Activated naive CD8-positive, alpha-beta T cell (primary cell): ENCODE measurements at regions not wholly inside any gene's neighbourhood (a gene's known extent, or its start where the extent isn't known, plus 50 kb on each side); places are given as distances from the start of the nearest gene placed in this dataset.
"Not testable (repeated sequence)": the region's sequence is repeated elsewhere in the genome, so short reads cannot be mapped to it uniquely, and the experiment has no call there.

ENCODE experiments used
- H3K27ac Mint-ChIP-seq: one replicate; pipeline ENCODE4 v1.8.0; 2021; ENCODE audit warnings: mixed read lengths
- H3K27me3 Mint-ChIP-seq: one replicate; pipeline ENCODE4 v1.8.0; 2021; ENCODE audit warnings: mixed read lengths
- H3K36me3 Mint-ChIP-seq: one replicate; pipeline ENCODE4 v1.8.0; 2021; ENCODE audit warnings: mixed read lengths
- H3K4me1 Mint-ChIP-seq: one replicate; pipeline ENCODE4 v1.8.0; 2021; ENCODE audit warnings: low read depth, mixed read lengths
- H3K4me3 Mint-ChIP-seq: one replicate; pipeline ENCODE4 v1.8.0; 2021; ENCODE audit warnings: mild to moderate bottlenecking, mixed read lengths
- H3K9me3 Mint-ChIP-seq: one replicate; pipeline ENCODE4 v1.8.0; 2021; ENCODE audit warnings: low read depth, mixed read lengths

DNA sequence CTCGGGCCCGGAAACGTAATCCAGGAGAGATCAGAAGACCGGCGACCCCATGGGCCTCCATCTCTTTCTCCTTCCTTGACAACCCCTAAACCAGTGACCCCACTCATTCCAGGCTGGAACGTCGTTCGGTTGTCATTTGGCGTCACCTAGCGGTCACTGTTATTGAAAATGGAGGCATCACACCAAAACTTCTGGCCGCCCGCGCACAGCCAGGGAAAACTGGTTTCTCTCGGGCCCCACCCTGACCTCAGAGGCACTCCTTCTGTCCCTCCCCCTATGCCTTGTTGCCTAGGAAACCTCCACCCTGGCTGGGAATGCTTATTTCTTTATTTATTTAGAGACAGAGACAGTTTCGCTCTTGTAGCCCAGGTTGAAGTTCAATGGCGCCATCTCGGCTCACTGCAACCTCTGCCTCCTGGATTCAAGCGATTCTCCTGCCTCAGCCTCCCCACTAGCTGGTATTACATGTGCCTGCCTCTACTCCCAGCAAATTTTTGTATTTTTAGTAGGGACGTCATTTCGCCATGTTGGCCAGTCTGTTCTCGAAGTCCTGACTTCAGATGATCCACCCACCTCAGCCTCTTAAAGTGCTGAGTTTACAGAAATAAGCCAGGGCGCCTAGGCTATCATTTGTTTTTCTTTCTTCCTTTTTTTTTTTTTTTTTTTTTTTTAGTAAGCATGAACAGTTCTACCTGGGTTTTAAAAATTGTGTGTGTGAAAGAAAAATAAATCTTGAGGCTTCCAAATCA lies 2144.1 kb upstream of the TPTE start:
- not testable (repeated sequence) for H3K4me3 Mint-ChIP-seq, H3K27me3 Mint-ChIP-seq, H3K9me3 Mint-ChIP-seq, H3K27ac Mint-ChIP-seq, H3K4me1 Mint-ChIP-seq, H3K36me3 Mint-ChIP-seq

DNA sequence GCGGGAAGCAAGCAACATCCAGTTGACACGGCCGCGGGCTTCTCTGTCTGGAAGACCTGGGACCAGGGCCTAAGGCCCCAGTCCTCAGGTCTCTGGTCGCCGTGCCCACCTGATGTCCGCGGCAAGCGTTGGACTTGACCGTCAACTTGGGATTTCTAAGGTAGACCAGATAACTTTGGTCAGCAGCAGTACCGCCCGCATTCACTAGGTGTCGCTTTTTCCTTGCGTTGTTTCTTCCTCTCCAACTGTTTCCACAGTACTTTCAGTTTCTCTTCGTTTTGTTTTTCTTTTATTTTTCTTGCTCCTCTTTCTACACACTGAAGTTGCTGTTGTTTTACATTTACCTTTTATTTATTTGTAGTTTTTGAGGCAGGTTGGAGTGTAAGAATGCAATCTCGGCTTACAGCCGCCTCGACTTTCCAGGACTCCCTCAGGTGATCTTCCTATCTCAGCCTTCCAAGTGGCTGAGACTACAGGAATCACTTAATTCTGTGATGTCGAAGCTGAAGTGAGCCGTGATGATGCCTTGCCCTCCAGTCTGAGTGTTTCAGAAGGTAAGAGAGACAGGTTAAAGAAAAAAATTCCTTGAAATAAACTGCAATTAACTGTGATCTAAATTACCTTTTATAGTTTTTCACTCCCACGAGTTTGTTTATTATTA lies 2140.8 kb upstream of the TPTE start:
- H3K4me3 Mint-ChIP-seq, H3K27ac Mint-ChIP-seq, H3K4me1 Mint-ChIP-seq, H3K27me3 Mint-ChIP-seq, H3K9me3 Mint-ChIP-seq, H3K36me3 Mint-ChIP-seq: not testable (repeated sequence)

- H3K27me3 Mint-ChIP-seq, H3K4me3 Mint-ChIP-seq, H3K36me3 Mint-ChIP-seq, H3K9me3 Mint-ChIP-seq, H3K4me1 Mint-ChIP-seq, H3K27ac Mint-ChIP-seq: not testable (repeated sequence)
These were observed 2133.0 kb upstream of the TPTE start for GRCh38 chr21:8388169-8388939.

DNA sequence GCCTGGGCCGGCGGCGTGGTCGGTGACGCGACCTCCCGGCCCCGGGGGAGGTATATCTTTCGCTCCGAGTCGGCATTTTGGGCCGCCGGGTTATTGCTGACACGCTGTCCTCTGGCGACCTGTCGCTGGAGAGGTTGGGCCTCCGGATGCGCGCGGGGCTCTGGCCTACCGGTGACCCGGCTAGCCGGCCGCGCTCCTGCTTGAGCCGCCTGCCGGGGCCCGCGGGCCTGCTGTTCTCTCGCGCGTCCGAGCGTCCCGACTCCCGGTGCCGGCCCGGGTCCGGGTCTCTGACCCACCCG lies 2132.5 kb upstream of the TPTE start:
- H3K27me3 Mint-ChIP-seq, H3K36me3 Mint-ChIP-seq, H3K4me1 Mint-ChIP-seq, H3K9me3 Mint-ChIP-seq, H3K4me3 Mint-ChIP-seq, H3K27ac Mint-ChIP-seq: not testable (repeated sequence)

- not testable (repeated sequence) for H3K36me3 Mint-ChIP-seq, H3K9me3 Mint-ChIP-seq, H3K4me3 Mint-ChIP-seq, H3K27me3 Mint-ChIP-seq, H3K4me1 Mint-ChIP-seq, H3K27ac Mint-ChIP-seq
These were observed 2130.7 kb upstream of the TPTE start for GRCh38 chr21:8390550-8391171.

DNA sequence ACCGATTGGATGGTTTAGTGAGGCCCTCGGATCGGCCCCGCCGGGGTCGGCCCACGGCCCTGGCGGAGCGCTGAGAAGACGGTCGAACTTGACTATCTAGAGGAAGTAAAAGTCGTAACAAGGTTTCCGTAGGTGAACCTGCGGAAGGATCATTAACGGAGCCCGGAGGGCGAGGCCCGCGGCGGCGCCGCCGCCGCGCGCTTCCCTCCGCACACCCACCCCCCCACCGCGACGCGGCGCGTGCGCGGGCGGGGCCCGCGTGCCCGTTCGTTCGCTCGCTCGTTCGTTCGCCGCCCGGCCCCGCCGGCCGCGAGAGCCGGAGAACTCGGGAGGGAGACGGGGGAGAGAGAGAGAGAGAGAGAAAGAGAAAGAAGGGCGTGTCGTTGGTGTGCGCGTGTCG lies 2127.0 kb upstream of the TPTE start:
- not testable (repeated sequence) for H3K36me3 Mint-ChIP-seq, H3K27me3 Mint-ChIP-seq, H3K27ac Mint-ChIP-seq, H3K9me3 Mint-ChIP-seq, H3K4me3 Mint-ChIP-seq, H3K4me1 Mint-ChIP-seq

DNA sequence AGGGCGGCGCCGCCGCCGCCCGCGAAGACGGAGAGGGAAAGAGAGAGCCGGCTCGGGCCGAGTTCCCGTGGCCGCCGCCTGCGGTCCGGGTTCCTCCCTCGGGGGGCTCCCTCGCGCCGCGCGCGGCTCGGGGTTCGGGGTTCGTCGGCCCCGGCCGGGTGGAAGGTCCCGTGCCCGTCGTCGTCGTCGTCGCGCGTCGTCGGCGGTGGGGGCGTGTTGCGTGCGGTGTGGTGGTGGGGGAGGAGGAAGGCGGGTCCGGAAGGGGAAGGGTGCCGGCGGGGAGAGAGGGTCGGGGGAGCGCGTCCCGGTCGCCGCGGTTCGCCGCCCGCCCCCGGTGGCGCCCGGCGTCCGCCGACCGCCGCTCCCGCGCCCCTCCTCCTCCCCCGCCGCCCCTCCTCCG lies 2125.4 kb upstream of the TPTE start:
- H3K27ac Mint-ChIP-seq, H3K4me3 Mint-ChIP-seq, H3K27me3 Mint-ChIP-seq, H3K4me1 Mint-ChIP-seq, H3K9me3 Mint-ChIP-seq, H3K36me3 Mint-ChIP-seq: not testable (repeated sequence)

DNA sequence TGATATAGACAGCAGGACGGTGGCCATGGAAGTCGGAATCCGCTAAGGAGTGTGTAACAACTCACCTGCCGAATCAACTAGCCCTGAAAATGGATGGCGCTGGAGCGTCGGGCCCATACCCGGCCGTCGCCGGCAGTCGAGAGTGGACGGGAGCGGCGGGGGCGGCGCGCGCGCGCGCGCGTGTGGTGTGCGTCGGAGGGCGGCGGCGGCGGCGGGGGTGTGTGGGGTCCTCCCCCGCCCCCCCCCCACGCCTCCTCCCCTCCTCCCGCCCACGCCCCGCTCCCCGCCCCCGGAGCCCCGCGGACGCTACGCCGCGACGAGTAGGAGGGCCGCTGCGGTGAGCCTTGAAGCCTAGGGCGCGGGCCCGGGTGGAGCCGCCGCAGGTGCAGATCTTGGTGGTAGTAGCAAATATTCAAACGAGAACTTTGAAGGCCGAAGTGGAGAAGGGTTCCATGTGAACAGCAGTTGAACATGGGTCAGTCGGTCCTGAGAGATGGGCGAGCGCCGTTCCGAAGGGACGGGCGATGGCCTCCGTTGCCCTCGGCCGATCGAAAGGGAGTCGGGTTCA lies 2122.4 kb upstream of the TPTE start:
- not testable (repeated sequence) for H3K36me3 Mint-ChIP-seq, H3K27me3 Mint-ChIP-seq, H3K27ac Mint-ChIP-seq, H3K9me3 Mint-ChIP-seq, H3K4me3 Mint-ChIP-seq, H3K4me1 Mint-ChIP-seq

DNA sequence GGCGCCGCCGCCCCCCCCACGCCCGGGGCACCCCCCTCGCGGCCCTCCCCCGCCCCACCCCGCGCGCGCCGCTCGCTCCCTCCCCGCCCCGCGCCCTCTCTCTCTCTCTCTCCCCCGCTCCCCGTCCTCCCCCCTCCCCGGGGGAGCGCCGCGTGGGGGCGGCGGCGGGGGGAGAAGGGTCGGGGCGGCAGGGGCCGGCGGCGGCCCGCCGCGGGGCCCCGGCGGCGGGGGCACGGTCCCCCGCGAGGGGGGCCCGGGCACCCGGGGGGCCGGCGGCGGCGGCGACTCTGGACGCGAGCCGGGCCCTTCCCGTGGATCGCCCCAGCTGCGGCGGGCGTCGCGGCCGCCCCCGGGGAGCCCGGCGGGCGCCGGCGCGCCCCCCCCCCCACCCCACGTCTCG lies 2121.5 kb upstream of the TPTE start:
- H3K36me3 Mint-ChIP-seq, H3K9me3 Mint-ChIP-seq, H3K4me3 Mint-ChIP-seq, H3K27ac Mint-ChIP-seq, H3K27me3 Mint-ChIP-seq, H3K4me1 Mint-ChIP-seq: not testable (repeated sequence)

DNA sequence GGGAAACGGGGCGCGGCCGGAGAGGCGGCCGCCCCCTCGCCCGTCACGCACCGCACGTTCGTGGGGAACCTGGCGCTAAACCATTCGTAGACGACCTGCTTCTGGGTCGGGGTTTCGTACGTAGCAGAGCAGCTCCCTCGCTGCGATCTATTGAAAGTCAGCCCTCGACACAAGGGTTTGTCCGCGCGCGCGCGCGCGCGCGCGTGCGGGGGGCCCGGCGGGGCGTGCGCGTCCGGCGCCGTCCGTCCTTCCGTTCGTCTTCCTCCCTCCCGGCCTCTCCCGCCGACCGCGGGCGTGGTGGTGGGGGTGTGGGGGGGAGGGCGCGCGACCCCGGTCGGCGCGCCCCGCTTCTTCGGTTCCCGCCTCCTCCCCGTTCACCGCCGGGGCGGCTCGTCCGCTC lies 2119.6 kb upstream of the TPTE start:
- not testable (repeated sequence) for H3K9me3 Mint-ChIP-seq, H3K4me3 Mint-ChIP-seq, H3K4me1 Mint-ChIP-seq, H3K27ac Mint-ChIP-seq, H3K27me3 Mint-ChIP-seq, H3K36me3 Mint-ChIP-seq

DNA sequence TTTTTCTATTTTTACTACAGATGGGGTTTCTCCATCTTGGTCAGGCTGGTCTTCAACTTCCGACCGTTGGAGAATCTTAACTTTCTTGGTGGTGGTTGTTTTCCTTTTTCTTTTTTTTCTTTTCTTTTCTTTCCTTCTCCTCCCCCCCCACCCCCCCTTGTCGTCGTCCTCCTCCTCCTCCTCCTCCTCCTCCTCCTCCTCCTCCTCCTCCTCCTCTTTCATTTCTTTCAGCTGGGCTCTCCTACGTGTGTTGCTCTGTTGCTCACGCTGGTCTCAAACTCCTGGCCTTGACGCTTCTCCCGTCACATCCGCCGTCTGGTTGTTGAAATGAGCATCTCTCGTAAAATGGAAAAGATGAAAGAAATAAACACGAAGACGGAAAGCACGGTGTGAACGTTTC lies 2115.1 kb upstream of the TPTE start:
- not testable (repeated sequence) for H3K4me1 Mint-ChIP-seq, H3K27ac Mint-ChIP-seq, H3K36me3 Mint-ChIP-seq, H3K27me3 Mint-ChIP-seq, H3K4me3 Mint-ChIP-seq, H3K9me3 Mint-ChIP-seq

- peak overlapping the region; percentile 35 for H3K4me3 Mint-ChIP-seq
These were observed 2110.2 kb upstream of the TPTE start for GRCh38 chr21:8411139-8411671.

DNA sequence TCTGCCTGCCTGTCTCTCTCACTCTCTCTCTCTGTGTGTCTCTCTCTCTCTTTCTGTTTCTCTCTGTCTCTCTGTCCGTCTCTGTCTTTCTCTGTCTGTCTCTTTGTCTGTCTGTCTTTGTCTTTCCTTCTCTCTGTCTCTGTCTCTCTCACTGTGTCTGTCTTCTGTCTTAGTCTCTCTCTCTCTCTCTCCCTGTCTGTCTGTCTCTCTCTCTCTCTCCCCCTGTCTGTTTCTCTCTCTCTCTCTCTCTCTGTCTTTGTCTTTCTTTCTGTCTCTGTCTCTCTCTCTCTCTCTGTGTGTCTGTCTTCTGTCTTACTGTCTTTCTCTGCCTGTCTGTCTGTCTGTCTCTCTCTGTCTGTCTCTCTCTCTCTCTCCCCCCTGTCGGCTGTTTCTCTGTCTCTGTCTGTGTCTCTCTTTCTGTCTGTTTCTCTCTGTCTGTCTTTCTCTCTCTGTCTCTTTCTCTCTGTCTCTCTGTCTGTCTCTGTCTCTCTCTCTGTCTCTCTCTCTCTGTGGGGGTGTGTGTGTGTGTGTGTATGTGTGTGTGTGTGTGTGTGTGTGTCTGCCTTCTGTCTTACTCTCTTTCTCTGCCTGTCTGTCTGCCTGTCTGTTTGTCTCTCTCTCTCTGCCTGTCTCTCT lies 2101.3 kb upstream of the TPTE start:
- Mint-ChIP-seq H3K27ac (peak overlapping the region; percentile 59), H3K4me3 (peak overlapping the region; percentile 0)
- H3K36me3 Mint-ChIP-seq, H3K9me3 Mint-ChIP-seq, H3K27me3 Mint-ChIP-seq, H3K4me1 Mint-ChIP-seq: not testable (repeated sequence)

More at GRCh38 chr21:8411139-8411671, 2110.2 kb upstream of the TPTE start:
- not testable (repeated sequence) for H3K9me3 Mint-ChIP-seq, H3K4me1 Mint-ChIP-seq, H3K36me3 Mint-ChIP-seq, H3K27me3 Mint-ChIP-seq
- H3K27ac Mint-ChIP-seq = peak overlapping the region; percentile 81

GRCh38 chr21:8427790-8428667 lies 2093.4 kb upstream of the TPTE start:
- not testable (repeated sequence) for H3K4me3 Mint-ChIP-seq

More at GRCh38 chr21:8427790-8428667, 2093.4 kb upstream of the TPTE start:
- not testable (repeated sequence) for H3K27ac Mint-ChIP-seq, H3K27me3 Mint-ChIP-seq, H3K9me3 Mint-ChIP-seq, H3K36me3 Mint-ChIP-seq, H3K4me1 Mint-ChIP-seq
